Hippocampal formation (tissue), 2 donors: ENCODE measurements at regions not wholly inside any gene's neighbourhood (a gene's known extent, or its start where the extent isn't known, plus 50 kb on each side); places are given as distances from the start of the nearest gene placed in this dataset.

Experiments
- DNase-seq, 2 donors: peaks; one replicate each; lab custom pipeline; 2025; lab: John Stamatoyannopoulos, UW

- peak in 1 of 2 donors; percentile 10 for DNase-seq
These were observed 283.3 kb upstream of the PWP1 start for GRCh38 chr12:107402041-107403022.

GRCh38 chr12:107404981-107405380 lies 280.6 kb upstream of the PWP1 start:
- no peak for DNase-seq

GRCh38 chr12:107405436-107405835 lies 280.2 kb upstream of the PWP1 start:
- DNase-seq, result peak; percentile 4 to 12

- DNase-seq, result no peak
These were observed 278.7 kb upstream of the PWP1 start for GRCh38 chr12:107406932-107407331.

- no peak for DNase-seq
These were observed 273.6 kb upstream of the PWP1 start for GRCh38 chr12:107411792-107412535.

GRCh38 chr12:107415071-107415470 lies 270.5 kb upstream of the PWP1 start:
- no peak for DNase-seq

GRCh38 chr12:107415834-107416233 lies 269.8 kb upstream of the PWP1 start:
- no peak for DNase-seq

GRCh38 chr12:107417004-107417403 lies 268.6 kb upstream of the PWP1 start:
- no peak for DNase-seq

- no peak for DNase-seq
These were observed 266.6 kb upstream of the PWP1 start for GRCh38 chr12:107418981-107419380.

- no peak for DNase-seq
These were observed 262.1 kb upstream of the PWP1 start for GRCh38 chr12:107423531-107423930.

GRCh38 chr12:107429006-107429705 lies 256.4 kb upstream of the PWP1 start:
- no peak for DNase-seq

- no peak for DNase-seq
These were observed 253.7 kb upstream of the PWP1 start for GRCh38 chr12:107431942-107432341.

- no peak for DNase-seq
These were observed 250.5 kb upstream of the PWP1 start for GRCh38 chr12:107435072-107435471.

GRCh38 chr12:107435520-107435919 lies 250.1 kb upstream of the PWP1 start:
- DNase-seq, result no peak

GRCh38 chr12:107436376-107436775 lies 249.2 kb upstream of the PWP1 start:
- no peak for DNase-seq

GRCh38 chr12:107436836-107437235 lies 248.8 kb upstream of the PWP1 start:
- DNase-seq, result no peak

- DNase-seq, result no peak
These were observed 247.6 kb upstream of the PWP1 start for GRCh38 chr12:107437954-107438353.

GRCh38 chr12:107439026-107439738 lies 246.4 kb upstream of the PWP1 start:
- DNase-seq, result no peak

GRCh38 chr12:107440606-107441005 lies 245.0 kb upstream of the PWP1 start:
- no peak for DNase-seq

GRCh38 chr12:107441665-107442300 lies 243.8 kb upstream of the PWP1 start:
- no peak for DNase-seq

GRCh38 chr12:107442326-107442987 lies 243.1 kb upstream of the PWP1 start:
- no peak for DNase-seq
